IMR-90 (cell line): ENCODE measurements at regions not wholly inside any gene's neighbourhood (a gene's known extent, or its start where the extent isn't known, plus 50 kb on each side); places are given as distances from the start of the nearest gene placed in this dataset.

Experiments
- BHLHE40 ChIP-seq: fragments of 150-350 bp; IDR thresholded peaks from 2 replicates; pipeline ENCODE4 v1.6.1; 2016; ENCODE audit warnings: mild to moderate bottlenecking, low read depth, low read length
- CEBPB ChIP-seq: IDR thresholded peaks from 2 replicates; pipeline ENCODE4 v1.6.1; 2012; ENCODE audit warnings: low read depth, low read length, improper control_type of control experiment
- CHD1 ChIP-seq: IDR thresholded peaks from 2 replicates; pipeline ENCODE4 v1.6.1; 2012; ENCODE audit warnings: low read depth, low read length, improper control_type of control experiment
- CTCF ChIP-seq: conservative IDR thresholded peaks from 2 replicates; pipeline ENCODE4 v1.5.1; 2012; ENCODE audit warnings: mild to moderate bottlenecking, low read depth, low read length, improper control_type of control experiment
- ELK1 ChIP-seq: fragments of 150-350 bp; IDR thresholded peaks from 2 replicates; pipeline ENCODE4 v1.6.1; 2016; ENCODE audit warnings: low read depth, mild to moderate bottlenecking, low read length, moderate library complexity, borderline replicate concordance
- MAFK ChIP-seq: IDR thresholded peaks from 2 replicates; pipeline ENCODE4 v1.6.1; 2012; ENCODE audit warnings: low read depth, low read length, improper control_type of control experiment
- MAZ ChIP-seq: IDR thresholded peaks from 2 replicates; pipeline ENCODE4 v1.6.1; 2012; ENCODE audit warnings: low read depth, mild to moderate bottlenecking, low read length, improper control_type of control experiment, moderate library complexity, borderline replicate concordance
- MXI1 ChIP-seq: IDR thresholded peaks from 2 replicates; pipeline ENCODE4 v1.6.1; 2012; ENCODE audit warnings: low read depth, mild to moderate bottlenecking, low read length, moderate library complexity, borderline replicate concordance
- POLR2A ChIP-seq: IDR thresholded peaks from 2 replicates; pipeline ENCODE4 v1.6.1; 2012; ENCODE audit warnings: mild to moderate bottlenecking, low read depth, low read length
- RAD21 ChIP-seq: IDR thresholded peaks from 2 replicates; pipeline ENCODE4 v1.6.1; 2012; ENCODE audit warnings: low read length, improper control_type of control experiment
- RFX5 ChIP-seq: IDR thresholded peaks from 2 replicates; pipeline ENCODE4 v1.8.0; 2012; ENCODE audit warnings: low read depth, mild to moderate bottlenecking, low read length, moderate library complexity
- SMC3 ChIP-seq: fragments of 150-350 bp; IDR thresholded peaks from 2 replicates; pipeline ENCODE4 v1.6.1; 2016; ENCODE audit warnings: low read depth, mild to moderate bottlenecking, antibody characterized with exemption, low read length, moderate library complexity
- USF2 ChIP-seq: fragments of 150-350 bp; IDR thresholded peaks from 2 replicates; pipeline ENCODE4 v1.6.1; 2017; ENCODE audit warnings: mild to moderate bottlenecking, antibody characterized with exemption, low read length, low read depth

- TF ChIP-seq MAZ (no peak), CTCF (no peak), MXI1 (no peak), POLR2A (no peak), USF2 (no peak), CEBPB (no peak), RFX5 (no peak), RAD21 (no peak), SMC3 (no peak), ELK1 (no peak), MAFK (no peak), CHD1 (no peak), BHLHE40 (no peak)
These were observed 885.2 kb downstream of the EPHA7 start for GRCh38 chr6:92534109-92534508.
